HFFc6 (cell line): ENCODE measurements at regions not wholly inside any gene's neighbourhood (a gene's known extent, or its start where the extent isn't known, plus 50 kb on each side); places are given as distances from the start of the nearest gene placed in this dataset.

Experiments
- DNase-seq: peaks from one replicate; pipeline ENCODE4 v3.0.0-alpha.2; 2018
- H3K27ac Mint-ChIP-seq: 2 replicates; pipeline ENCODE4 v1.8.0; 2020; ENCODE audit warnings: mild to moderate bottlenecking, mixed read lengths
- H3K27me3 Mint-ChIP-seq: 2 replicates; pipeline ENCODE4 v1.8.0; 2021; ENCODE audit warnings: mild to moderate bottlenecking, moderate library complexity, mixed read lengths; ENCODE audit not compliant: insufficient read depth
- H3K36me3 Mint-ChIP-seq: 2 replicates; pipeline ENCODE4 v1.8.0; 2021; ENCODE audit warnings: low read depth, mixed read lengths
- H3K4me1 Mint-ChIP-seq: 2 replicates; pipeline ENCODE4 v1.8.0; 2020; ENCODE audit warnings: low read depth, mixed read lengths
- H3K4me3 Mint-ChIP-seq: 2 replicates; pipeline ENCODE4 v1.8.0; 2020; ENCODE audit warnings: mild to moderate bottlenecking, moderate library complexity, mixed read lengths
- H3K9me3 Mint-ChIP-seq: 2 replicates; pipeline ENCODE4 v1.8.0; 2020; ENCODE audit warnings: mild to moderate bottlenecking, mixed read lengths
- TF ChIP-seq, protein P1 (sequence below): fragments of 200-600 bp; sonication (generic); IDR thresholded peaks from 2 replicates; pipeline ENCODE4 v1.5.0; 2021; ENCODE audit warnings: antibody characterized with exemption, mild to moderate bottlenecking

- Mint-ChIP-seq H3K9me3 (no peaks in the 10 kb centered on the region), H3K27ac (no peak overlapping the region), H3K4me1 (no peaks in the 10 kb centered on the region), H3K36me3 (no peaks in the 10 kb centered on the region), H3K4me3 (no peak overlapping the region), H3K27me3 (no peaks in the 10 kb centered on the region)
- DNase-seq = no peak
- TF ChIP-seq, protein P1, sequence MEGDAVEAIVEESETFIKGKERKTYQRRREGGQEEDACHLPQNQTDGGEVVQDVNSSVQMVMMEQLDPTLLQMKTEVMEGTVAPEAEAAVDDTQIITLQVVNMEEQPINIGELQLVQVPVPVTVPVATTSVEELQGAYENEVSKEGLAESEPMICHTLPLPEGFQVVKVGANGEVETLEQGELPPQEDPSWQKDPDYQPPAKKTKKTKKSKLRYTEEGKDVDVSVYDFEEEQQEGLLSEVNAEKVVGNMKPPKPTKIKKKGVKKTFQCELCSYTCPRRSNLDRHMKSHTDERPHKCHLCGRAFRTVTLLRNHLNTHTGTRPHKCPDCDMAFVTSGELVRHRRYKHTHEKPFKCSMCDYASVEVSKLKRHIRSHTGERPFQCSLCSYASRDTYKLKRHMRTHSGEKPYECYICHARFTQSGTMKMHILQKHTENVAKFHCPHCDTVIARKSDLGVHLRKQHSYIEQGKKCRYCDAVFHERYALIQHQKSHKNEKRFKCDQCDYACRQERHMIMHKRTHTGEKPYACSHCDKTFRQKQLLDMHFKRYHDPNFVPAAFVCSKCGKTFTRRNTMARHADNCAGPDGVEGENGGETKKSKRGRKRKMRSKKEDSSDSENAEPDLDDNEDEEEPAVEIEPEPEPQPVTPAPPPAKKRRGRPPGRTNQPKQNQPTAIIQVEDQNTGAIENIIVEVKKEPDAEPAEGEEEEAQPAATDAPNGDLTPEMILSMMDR = no peak
These were observed 133.4 kb upstream of the GAS1 start for GRCh38 chr9:87080512-87081264.

DNA sequence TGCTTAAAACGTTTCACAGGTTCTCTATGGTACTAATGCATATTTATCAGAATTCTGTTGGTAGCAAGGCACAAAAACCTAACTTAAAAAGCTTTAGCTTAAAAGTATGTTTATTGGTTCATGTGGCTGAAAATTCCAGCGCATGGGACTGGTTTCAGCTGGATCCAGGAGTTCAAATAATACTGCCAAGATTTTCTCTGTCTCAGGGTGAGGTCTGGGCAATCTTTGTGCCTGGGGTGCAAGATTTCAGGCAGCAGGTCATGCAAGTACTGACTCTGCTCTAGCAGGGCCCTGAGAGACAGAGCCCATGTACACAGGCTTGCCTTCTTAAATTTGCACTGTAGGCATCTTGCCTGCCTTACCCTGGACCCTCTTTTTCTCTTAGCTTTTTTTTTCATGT, 134.2 kb upstream of the GAS1 start:
- TF ChIP-seq, protein P1 = no peak
- no peaks in the 10 kb centered on the region for H3K9me3 Mint-ChIP-seq
- peaks cover 2% of the 10 kb centered on the region; the same call in 1 of the 2 replicates for H3K27me3 Mint-ChIP-seq
- no peak for DNase-seq
- H3K4me1 Mint-ChIP-seq = no peaks in the 10 kb centered on the region
- no peak overlapping the region for H3K27ac Mint-ChIP-seq
- H3K4me3 Mint-ChIP-seq = no peak overlapping the region
- no peaks in the 10 kb centered on the region; the same call in 1 of the 2 replicates for H3K36me3 Mint-ChIP-seq

DNA sequence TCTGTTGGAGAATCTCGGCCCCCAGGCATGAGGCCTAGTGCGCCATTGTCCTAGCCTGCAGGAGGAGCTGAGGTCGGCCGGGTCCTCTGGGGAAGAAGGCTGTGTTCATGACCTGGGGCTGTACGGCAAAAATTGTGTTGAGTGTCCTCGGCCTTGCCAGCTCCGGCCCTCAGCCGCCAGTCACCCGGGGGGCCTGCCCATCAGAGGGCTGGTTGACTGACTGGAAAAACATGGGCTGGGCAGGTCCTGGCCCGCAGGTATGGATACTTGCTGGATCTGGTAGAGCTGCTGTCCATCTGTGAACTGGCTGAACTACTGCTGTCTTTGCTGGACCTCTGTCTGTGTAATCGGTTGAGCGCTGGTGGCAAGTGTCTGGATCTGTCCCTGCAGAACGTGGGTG, 136.7 kb upstream of the GAS1 start:
- H3K4me1 Mint-ChIP-seq = no peaks in the 10 kb centered on the region

GRCh38 chr9:87084407-87084806, 137.1 kb upstream of the GAS1 start:
- H3K36me3 Mint-ChIP-seq = no peaks in the 10 kb centered on the region; the same call in 1 of the 2 replicates
- H3K9me3 Mint-ChIP-seq = no peaks in the 10 kb centered on the region; the same call in 1 of the 2 replicates
- H3K4me3 Mint-ChIP-seq = no peak overlapping the region
- DNase-seq = no peak
- H3K4me1 Mint-ChIP-seq = no peaks in the 10 kb centered on the region
- TF ChIP-seq, protein P1 = no peak
- H3K27ac Mint-ChIP-seq = no peak overlapping the region
- peaks cover 5% of the 10 kb centered on the region; the same call in 1 of the 2 replicates for H3K27me3 Mint-ChIP-seq

More for the DNA sequence above, 136.7 kb upstream of the GAS1 start:
- TF ChIP-seq, protein P1 = no peak
- H3K27ac Mint-ChIP-seq = no peak overlapping the region
- peaks cover 5% of the 10 kb centered on the region; the same call in 1 of the 2 replicates for H3K27me3 Mint-ChIP-seq
- H3K4me3 Mint-ChIP-seq = no peak overlapping the region
- DNase-seq = no peak
- no peaks in the 10 kb centered on the region; the same call in 1 of the 2 replicates for H3K36me3 Mint-ChIP-seq
- H3K9me3 Mint-ChIP-seq = no peaks in the 10 kb centered on the region; the same call in 1 of the 2 replicates

DNA sequence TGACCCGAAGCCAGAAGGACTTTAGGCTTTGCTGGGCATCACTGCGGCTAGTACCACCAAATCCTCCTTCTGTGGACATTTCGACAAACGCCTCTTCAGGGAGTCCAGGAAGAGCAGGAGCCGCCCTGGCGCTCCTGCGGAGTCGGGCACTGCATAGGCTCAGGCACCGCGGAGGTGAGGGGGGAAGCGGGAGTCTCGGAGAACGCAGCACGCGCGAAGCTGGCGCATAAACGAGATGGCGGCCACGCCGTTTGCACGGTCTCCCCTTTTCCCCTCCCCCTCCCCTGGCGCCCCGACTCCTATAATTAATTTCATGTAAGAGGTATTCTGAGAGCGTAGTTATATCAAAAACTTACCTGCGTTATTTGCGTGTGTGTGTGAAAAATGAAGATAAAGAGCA, 137.8 kb upstream of the GAS1 start:
- H3K4me3 Mint-ChIP-seq = no peak overlapping the region

More for the DNA sequence above, 137.8 kb upstream of the GAS1 start:
- H3K27ac Mint-ChIP-seq = no peak overlapping the region
- no peaks in the 10 kb centered on the region; the same call in 1 of the 2 replicates for H3K36me3 Mint-ChIP-seq
- H3K9me3 Mint-ChIP-seq = no peaks in the 10 kb centered on the region; the same call in 1 of the 2 replicates
- H3K27me3 Mint-ChIP-seq = peaks cover 5% of the 10 kb centered on the region; the same call in 1 of the 2 replicates
- TF ChIP-seq, protein P1 = no peak
- no peaks in the 10 kb centered on the region for H3K4me1 Mint-ChIP-seq
- DNase-seq = no peak
